Kidney (tissue), 13 donors: ENCODE measurements at regions not wholly inside any gene's neighbourhood (a gene's known extent, or its start where the extent isn't known, plus 50 kb on each side); places are given as distances from the start of the nearest gene placed in this dataset.

Experiments used
- DNase-seq, 5 donors: peaks; one replicate each; pipeline ENCODE4 v3.0.0-alpha.2; 2013 to 2020
- FAIRE-seq: peaks from 2 replicates; lab custom pipeline; 2012; peaks lifted over from hg19 to GRCh38; lab: Jason Lieb, UNC
- H3K27ac ChIP-seq, 2 donors: one replicate each; pipeline ENCODE4 v1.7.0; 2013; ENCODE audit warnings: low read depth in 2 of 2, low read length in 2 of 2, inconsistent platforms in 1 of 2
- H3K27me3 ChIP-seq: one replicate; pipeline ENCODE4 v1.7.1; 2013; ENCODE audit warnings: low read length, inconsistent platforms; ENCODE audit not compliant: control insufficient read depth, insufficient read depth
- H3K36me3 ChIP-seq, 3 donors: one replicate each; pipeline versions ENCODE4 v1.7.0 to v1.7.1; 2013; ENCODE audit warnings: low read length in 3 of 3, control low read depth in 1 of 3, inconsistent platforms in 1 of 3; ENCODE audit not compliant: insufficient read depth in 3 of 3, control insufficient read depth in 2 of 3
- H3K4me1 ChIP-seq, 3 donors: one replicate each; pipeline versions ENCODE4 v1.7.0 to v1.7.1; 2013; ENCODE audit warnings: low read length in 3 of 3, inconsistent platforms in 1 of 3, low read depth in 1 of 3; ENCODE audit not compliant: control insufficient read depth in 2 of 3, insufficient read depth in 2 of 3
- H3K4me3 ChIP-seq, 3 donors: one replicate each; pipeline versions ENCODE4 v1.7.0 to v1.8.1; 2013; ENCODE audit warnings: low read length in 3 of 3, control low read depth in 1 of 3, inconsistent platforms in 1 of 3
- H3K9ac ChIP-seq, 3 donors: one replicate each; pipeline versions ENCODE4 v1.7.0 to v1.7.1; 2013; ENCODE audit warnings: low read length in 3 of 3, control low read depth in 1 of 3, inconsistent platforms in 1 of 3
- H3K9me3 ChIP-seq, 3 donors: one replicate each; pipeline versions ENCODE4 v1.7.0 to v1.7.1; 2013; ENCODE audit warnings: low read length in 3 of 3, control low read depth in 1 of 3, inconsistent platforms in 1 of 3; ENCODE audit not compliant: control insufficient read depth in 2 of 3, insufficient read depth in 1 of 3
- intact Hi-C: fragments of 100-400 bp; cut with DNase I; formaldehyde crosslinking; loops from one replicate; pipeline ENCODE4 v1.11.1; 2022
- TF ChIP-seq, protein P1 (sequence below): IDR thresholded peaks from 3 replicates; pipeline ENCODE4 v1.5.1; 2012; ENCODE audit warnings: mild to moderate bottlenecking, moderate library complexity, borderline replicate concordance; ENCODE audit not compliant: insufficient read depth; ENCODE audit errors: extremely low read depth
- donor health status: control.
- donor health status: control.
- donor health status: control.
- donor health status: control.
- donor health status: control.
- donor health status: DM: yes; HTN: yes; CAD: no.
- donor health status: Normal renal cell carcinoma (clear cell type).

DNA sequence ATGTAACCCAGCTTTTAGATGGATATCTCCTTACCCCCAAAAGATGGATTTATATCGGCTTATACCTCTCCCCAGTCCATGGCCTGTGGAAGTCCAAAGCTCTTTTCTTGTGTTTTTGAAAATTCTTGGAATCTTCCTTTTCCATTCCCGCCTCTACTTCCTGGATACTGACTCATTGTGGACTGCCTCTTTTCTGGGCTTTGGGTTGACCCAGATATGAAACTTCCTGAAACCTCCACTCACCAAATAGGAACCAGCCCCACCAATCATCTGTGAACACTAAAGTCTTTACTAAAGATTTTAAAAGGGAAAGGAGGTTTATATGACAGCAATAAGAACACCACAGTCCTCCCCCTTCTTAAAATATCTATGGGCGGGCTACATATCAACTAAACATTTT is 163.4 kb upstream of the SYN3 start:
- H3K4me3 ChIP-seq = no peak overlapping the region
- intact Hi-C loops = no loop called here
- TF ChIP-seq, protein P1, sequence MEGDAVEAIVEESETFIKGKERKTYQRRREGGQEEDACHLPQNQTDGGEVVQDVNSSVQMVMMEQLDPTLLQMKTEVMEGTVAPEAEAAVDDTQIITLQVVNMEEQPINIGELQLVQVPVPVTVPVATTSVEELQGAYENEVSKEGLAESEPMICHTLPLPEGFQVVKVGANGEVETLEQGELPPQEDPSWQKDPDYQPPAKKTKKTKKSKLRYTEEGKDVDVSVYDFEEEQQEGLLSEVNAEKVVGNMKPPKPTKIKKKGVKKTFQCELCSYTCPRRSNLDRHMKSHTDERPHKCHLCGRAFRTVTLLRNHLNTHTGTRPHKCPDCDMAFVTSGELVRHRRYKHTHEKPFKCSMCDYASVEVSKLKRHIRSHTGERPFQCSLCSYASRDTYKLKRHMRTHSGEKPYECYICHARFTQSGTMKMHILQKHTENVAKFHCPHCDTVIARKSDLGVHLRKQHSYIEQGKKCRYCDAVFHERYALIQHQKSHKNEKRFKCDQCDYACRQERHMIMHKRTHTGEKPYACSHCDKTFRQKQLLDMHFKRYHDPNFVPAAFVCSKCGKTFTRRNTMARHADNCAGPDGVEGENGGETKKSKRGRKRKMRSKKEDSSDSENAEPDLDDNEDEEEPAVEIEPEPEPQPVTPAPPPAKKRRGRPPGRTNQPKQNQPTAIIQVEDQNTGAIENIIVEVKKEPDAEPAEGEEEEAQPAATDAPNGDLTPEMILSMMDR = no peak

GRCh38 chr22:33220476-33221080 is 162.4 kb upstream of the SYN3 start:
- intact Hi-C loops = no loop called here
- no peak overlapping the region for H3K27ac ChIP-seq
- H3K27me3 ChIP-seq = no peaks in the 10 kb centered on the region
- no peak overlapping the region for H3K9ac ChIP-seq
- H3K4me1 ChIP-seq = no peaks in the 10 kb centered on the region
- FAIRE-seq = no peak
- peak in 3 of 5 donors; percentile 18 to 64 (median 54) for DNase-seq
- no peak overlapping the region for H3K4me3 ChIP-seq
- TF ChIP-seq, protein P1 = no peak
- H3K9me3 ChIP-seq = no peaks in the 10 kb centered on the region
- H3K36me3 ChIP-seq = no peaks in the 10 kb centered on the region

More for the DNA sequence above, 163.4 kb upstream of the SYN3 start:
- FAIRE-seq (no peak), DNase-seq (no peak)
- H3K27ac ChIP-seq = no peak overlapping the region
- no peaks in the 10 kb centered on the region for H3K9me3 ChIP-seq
- no peak overlapping the region for H3K9ac ChIP-seq
- H3K27me3 ChIP-seq = no peaks in the 10 kb centered on the region
- H3K4me1 ChIP-seq = no peaks in the 10 kb centered on the region
- H3K36me3 ChIP-seq = no peaks in the 10 kb centered on the region

GRCh38 chr22:33219648-33220384 is 161.6 kb upstream of the SYN3 start:
- no peak overlapping the region for H3K4me3 ChIP-seq
- no peaks in the 10 kb centered on the region for H3K27me3 ChIP-seq
- H3K9me3 ChIP-seq = no peaks in the 10 kb centered on the region
- H3K4me1 ChIP-seq = no peaks in the 10 kb centered on the region
- H3K36me3 ChIP-seq = no peaks in the 10 kb centered on the region
- TF ChIP-seq, protein P1 = no peak
- no peak overlapping the region for H3K9ac ChIP-seq
- intact Hi-C loops = no loop called here
- DNase-seq = peak in 4 of 5 donors; percentile 72 to 81 (median 76)
- FAIRE-seq = no peak
- no peak overlapping the region for H3K27ac ChIP-seq
